ENCODE measurements at regions not wholly inside any gene's neighbourhood (a gene's known extent, or its start where the extent isn't known, plus 50 kb on each side); places are given as distances from the start of the nearest gene placed in this dataset.
"Not testable (repeated sequence)": the region's sequence is repeated elsewhere in the genome, so short reads cannot be mapped to it uniquely, and the experiment has no call there.

- not testable (repeated sequence) for H3K4me3 Mint-ChIP-seq; H3K4me1 Mint-ChIP-seq (ENCODE audit: low read depth in 2 of 2); H3K36me3 Mint-ChIP-seq (ENCODE audit: insufficient read depth); H3K9me3 Mint-ChIP-seq; H3K27ac Mint-ChIP-seq; ATAC-seq (replicated peaks); DNase-seq
- H3K27me3 Mint-ChIP-seq, result peaks cover 10 to 16% of the 10 kb centered on the region in 2 donors
Observed at GRCh38 chr16:16935909-16936308, 534.9 kb downstream of the XYLT1 start.

GRCh38 chr16:16937576-16937975 lies 533.2 kb downstream of the XYLT1 start:
- no peak for DNase-seq
- no peak overlapping the region for H3K4me3 Mint-ChIP-seq
- ATAC-seq (replicated peaks), result no peak
- H3K4me1 Mint-ChIP-seq (ENCODE audit: low read depth in 2 of 2), result no peaks in the 10 kb centered on the region
- H3K36me3 Mint-ChIP-seq (ENCODE audit: insufficient read depth), result no peaks in the 10 kb centered on the region
- peaks cover 16 to 18% of the 10 kb centered on the region in 2 donors for H3K27me3 Mint-ChIP-seq
- H3K27ac Mint-ChIP-seq, result no peak overlapping the region
- H3K9me3 Mint-ChIP-seq, result no peaks in the 10 kb centered on the region

GRCh38 chr16:16938009-16938408 lies 532.8 kb downstream of the XYLT1 start:
- Mint-ChIP-seq H3K27ac (no peak overlapping the region), H3K9me3 (no peaks in the 10 kb centered on the region), H3K27me3 (peaks cover 16 to 18% of the 10 kb centered on the region in 2 donors), H3K36me3 (ENCODE audit: insufficient read depth) (no peaks in the 10 kb centered on the region), H3K4me3 (no peak overlapping the region), H3K4me1 (ENCODE audit: low read depth in 2 of 2) (no peaks in the 10 kb centered on the region)
- no peak for DNase-seq
- ATAC-seq (replicated peaks), result no peak

- Mint-ChIP-seq H3K4me3 (no peak overlapping the region), H3K27me3 (peaks cover 16 to 18% of the 10 kb centered on the region in 2 donors), H3K4me1 (ENCODE audit: low read depth in 2 of 2) (no peaks in the 10 kb centered on the region), H3K36me3 (ENCODE audit: insufficient read depth) (no peaks in the 10 kb centered on the region), H3K9me3 (no peaks in the 10 kb centered on the region), H3K27ac (no peak overlapping the region)
- DNase-seq (no peak), ATAC-seq (replicated peaks) (no peak)
Observed at GRCh38 chr16:16938980-16939379, 531.8 kb downstream of the XYLT1 start.

GRCh38 chr16:16940351-16940750 lies 530.4 kb downstream of the XYLT1 start:
- Mint-ChIP-seq H3K27ac (no peak overlapping the region), H3K36me3 (ENCODE audit: insufficient read depth) (no peaks in the 10 kb centered on the region), H3K9me3 (no peaks in the 10 kb centered on the region), H3K4me3 (no peak overlapping the region), H3K4me1 (ENCODE audit: low read depth in 2 of 2) (no peaks in the 10 kb centered on the region), H3K27me3 (peaks cover 16 to 18% of the 10 kb centered on the region in 2 donors)
- no peak for DNase-seq
- ATAC-seq (replicated peaks), result no peak

- H3K4me3 Mint-ChIP-seq; ATAC-seq (replicated peaks); DNase-seq; H3K36me3 Mint-ChIP-seq (ENCODE audit: insufficient read depth); H3K9me3 Mint-ChIP-seq; H3K27me3 Mint-ChIP-seq; H3K4me1 Mint-ChIP-seq (ENCODE audit: low read depth in 2 of 2); H3K27ac Mint-ChIP-seq: not testable (repeated sequence)
Observed at GRCh38 chr16:16942849-16943248, 527.9 kb downstream of the XYLT1 start.

GRCh38 chr16:16945207-16945606 lies 525.6 kb downstream of the XYLT1 start:
- Mint-ChIP-seq H3K4me1 (ENCODE audit: low read depth in 2 of 2) (no peaks in the 10 kb centered on the region), H3K27me3 (peaks cover 11 to 29% of the 10 kb centered on the region in 2 donors), H3K4me3 (no peak overlapping the region), H3K27ac (no peak overlapping the region), H3K36me3 (ENCODE audit: insufficient read depth) (no peaks in the 10 kb centered on the region), H3K9me3 (peaks cover 0 to 4% of the 10 kb centered on the region in 2 donors)
- ATAC-seq (replicated peaks) (no peak), DNase-seq (no peak)

GRCh38 chr16:16956376-16956775 lies 514.4 kb downstream of the XYLT1 start:
- Mint-ChIP-seq H3K4me1 (ENCODE audit: low read depth in 2 of 2) (peaks cover 0 to 4% of the 10 kb centered on the region in 2 donors), H3K9me3 (no peaks in the 10 kb centered on the region), H3K27me3 (peaks cover 16 to 17% of the 10 kb centered on the region in 2 donors), H3K27ac (no peak overlapping the region), H3K36me3 (ENCODE audit: insufficient read depth) (no peaks in the 10 kb centered on the region), H3K4me3 (no peak overlapping the region)
- no peak for ATAC-seq (replicated peaks)
- no peak for DNase-seq

GRCh38 chr16:16960785-16961184 lies 510.0 kb downstream of the XYLT1 start:
- no peaks in the 10 kb centered on the region for H3K9me3 Mint-ChIP-seq
- H3K4me1 Mint-ChIP-seq (ENCODE audit: low read depth in 2 of 2), result peaks cover 0 to 5% of the 10 kb centered on the region in 2 donors
- no peak overlapping the region for H3K27ac Mint-ChIP-seq
- ATAC-seq (replicated peaks) (no peak), DNase-seq (no peak)
- peaks cover 31 to 32% of the 10 kb centered on the region in 2 donors for H3K27me3 Mint-ChIP-seq
- no peaks in the 10 kb centered on the region for H3K36me3 Mint-ChIP-seq (ENCODE audit: insufficient read depth)
- H3K4me3 Mint-ChIP-seq, result no peak overlapping the region

- DNase-seq (no peak), ATAC-seq (replicated peaks) (no peak)
- Mint-ChIP-seq H3K27ac (no peak overlapping the region), H3K27me3 (peaks cover 32 to 48% of the 10 kb centered on the region in 2 donors), H3K9me3 (no peaks in the 10 kb centered on the region), H3K36me3 (ENCODE audit: insufficient read depth) (no peaks in the 10 kb centered on the region), H3K4me1 (ENCODE audit: low read depth in 2 of 2) (peaks cover 0 to under 1% of the 10 kb centered on the region in 2 donors), H3K4me3 (no peak overlapping the region)
Observed at GRCh38 chr16:16966439-16966838, 504.3 kb downstream of the XYLT1 start.

GRCh38 chr16:16971042-16971441 lies 499.7 kb downstream of the XYLT1 start:
- no peaks in the 10 kb centered on the region for H3K9me3 Mint-ChIP-seq
- DNase-seq (no peak), ATAC-seq (replicated peaks) (no peak)
- no peaks in the 10 kb centered on the region for H3K4me1 Mint-ChIP-seq (ENCODE audit: low read depth in 2 of 2)
- H3K27me3 Mint-ChIP-seq, result peaks cover 16 to 51% of the 10 kb centered on the region in 2 donors
- H3K4me3 Mint-ChIP-seq, result no peak overlapping the region
- H3K27ac Mint-ChIP-seq, result no peak overlapping the region
- no peaks in the 10 kb centered on the region for H3K36me3 Mint-ChIP-seq (ENCODE audit: insufficient read depth)

- H3K36me3 Mint-ChIP-seq (ENCODE audit: insufficient read depth), result no peaks in the 10 kb centered on the region
- no peak overlapping the region for H3K27ac Mint-ChIP-seq
- H3K27me3 Mint-ChIP-seq, result peaks cover 9 to 40% of the 10 kb centered on the region in 2 donors
- H3K4me3 Mint-ChIP-seq, result no peak overlapping the region
- H3K9me3 Mint-ChIP-seq, result no peaks in the 10 kb centered on the region
- DNase-seq (no peak), ATAC-seq (replicated peaks) (no peak)
- H3K4me1 Mint-ChIP-seq (ENCODE audit: low read depth in 2 of 2), result no peaks in the 10 kb centered on the region
Observed at GRCh38 chr16:16972831-16973230, 497.9 kb downstream of the XYLT1 start.

- H3K9me3 Mint-ChIP-seq, result no peaks in the 10 kb centered on the region
- ATAC-seq (replicated peaks) (no peak), DNase-seq (no peak)
- peaks cover 9 to 38% of the 10 kb centered on the region in 2 donors for H3K27me3 Mint-ChIP-seq
- H3K27ac Mint-ChIP-seq, result no peak overlapping the region
- no peaks in the 10 kb centered on the region for H3K4me1 Mint-ChIP-seq (ENCODE audit: low read depth in 2 of 2)
- no peaks in the 10 kb centered on the region for H3K36me3 Mint-ChIP-seq (ENCODE audit: insufficient read depth)
- H3K4me3 Mint-ChIP-seq, result no peak overlapping the region
Observed at GRCh38 chr16:16973707-16974591, 496.8 kb downstream of the XYLT1 start.

- DNase-seq (no peak), ATAC-seq (replicated peaks) (no peak)
- peaks cover 1 to 8% of the 10 kb centered on the region in 2 donors for H3K9me3 Mint-ChIP-seq
- no peak overlapping the region for H3K27ac Mint-ChIP-seq
- peaks cover 4 to 15% of the 10 kb centered on the region in 2 donors for H3K4me1 Mint-ChIP-seq (ENCODE audit: low read depth in 2 of 2)
- H3K36me3 Mint-ChIP-seq (ENCODE audit: insufficient read depth), result no peaks in the 10 kb centered on the region
- no peaks in the 10 kb centered on the region for H3K27me3 Mint-ChIP-seq
- no peak overlapping the region for H3K4me3 Mint-ChIP-seq
Observed at GRCh38 chr16:16982614-16983013, 488.1 kb downstream of the XYLT1 start.
